ENCODE measurements at regions not wholly inside any gene's neighbourhood (a gene's known extent, or its start where the extent isn't known, plus 50 kb on each side); places are given as distances from the start of the nearest gene placed in this dataset.

GRCh38 chr15:99442252-99442897, 123.4 kb upstream of the MEF2A start:
- TF ChIP-seq GATA3 (IDR thresholded peaks at IDR 0.05; ENCODE audit: low read depth, low read length) (no peak), GATA2 (IDR thresholded peaks at IDR 0.05; ENCODE audit: low read depth, low read length) (no peak)

All from SH-SY5Y (cell line).